Jurkat, Clone E6-1 (cell line): ENCODE measurements at regions not wholly inside any gene's neighbourhood (a gene's known extent, or its start where the extent isn't known, plus 50 kb on each side); places are given as distances from the start of the nearest gene placed in this dataset.

ENCODE experiments used
- DNase-seq: peaks from one replicate; pipeline ENCODE4 v3.0.0-alpha.2; 2011; ENCODE audit warnings: low read depth, low spot score
- H3K4me3 ChIP-seq: 2 replicates; pipeline ENCODE4 v1.5.1; 2011; ENCODE audit warnings: mild to moderate bottlenecking, low read length, control low read depth, moderate library complexity

DNA sequence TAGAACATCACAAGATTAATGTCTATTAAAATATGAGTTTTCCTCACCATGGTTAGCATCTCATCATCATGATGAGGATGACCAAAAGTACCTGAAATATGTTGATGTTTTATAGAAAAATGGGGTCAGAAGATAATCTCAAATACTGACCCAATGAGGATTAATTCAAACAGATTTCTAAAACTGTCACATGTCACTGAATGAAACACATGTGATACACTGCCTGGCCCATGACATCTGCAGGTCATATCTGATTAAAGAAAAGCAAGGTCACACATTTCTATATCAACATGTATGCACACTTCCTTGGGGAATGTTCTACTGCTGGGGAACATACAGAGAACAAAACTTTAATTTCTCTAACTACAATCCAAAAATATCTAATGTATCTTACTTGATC is 470.6 kb upstream of the ADGRL2 start:
- H3K4me3 ChIP-seq: no peak overlapping the region
- no peak for DNase-seq

- H3K4me3 ChIP-seq: no peak overlapping the region
- no peak for DNase-seq
Measured at GRCh38 chr1:81329041-81329440, 471.7 kb upstream of the ADGRL2 start.

DNA sequence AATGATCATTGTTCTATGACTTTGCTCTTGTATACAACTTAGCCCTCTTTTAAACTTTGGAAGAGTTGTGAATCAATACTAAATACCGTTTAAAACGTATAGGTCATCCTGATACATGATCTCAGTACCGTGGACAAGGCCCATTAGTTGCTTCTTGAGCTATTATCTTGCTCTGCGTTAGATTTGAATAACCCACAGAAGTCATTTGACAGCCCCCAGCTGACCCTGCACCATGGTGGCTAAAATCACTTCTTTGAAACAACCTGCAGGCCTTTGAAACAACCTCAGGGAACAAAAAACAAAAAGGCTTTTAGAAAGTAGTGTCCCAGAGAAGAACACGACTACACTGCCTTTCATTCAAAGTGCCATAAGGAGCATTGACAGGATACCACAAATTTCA is 473.0 kb upstream of the ADGRL2 start:
- no peak for DNase-seq
- no peak overlapping the region for H3K4me3 ChIP-seq

DNA sequence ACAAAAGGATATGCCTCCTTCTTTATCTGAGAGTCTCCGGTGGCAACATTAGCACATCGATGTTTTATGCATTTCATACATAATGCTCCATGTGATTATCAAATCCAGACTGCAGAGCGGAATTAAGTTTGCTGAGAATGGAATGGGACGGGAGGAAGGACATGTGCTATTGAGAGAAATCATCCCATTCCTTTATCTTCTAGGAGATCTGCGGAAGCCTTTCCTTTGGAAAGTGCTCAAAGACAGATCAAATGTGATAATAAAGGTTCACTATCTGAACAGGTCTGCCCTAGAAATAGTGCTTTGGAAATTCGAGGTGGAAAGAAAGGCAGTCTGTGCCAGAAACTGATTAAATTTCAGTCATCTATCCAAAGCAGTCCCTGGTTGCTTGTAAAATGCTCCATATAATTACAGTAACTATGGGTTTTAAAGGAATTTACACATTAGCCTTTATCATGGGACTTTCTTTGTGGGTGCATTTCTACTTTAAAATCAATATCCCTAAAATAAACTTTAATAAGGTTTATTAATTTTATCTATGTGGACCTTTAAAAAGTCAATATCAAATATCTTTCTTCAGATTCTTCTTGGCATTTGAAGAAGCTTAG is 473.5 kb upstream of the ADGRL2 start:
- no peak for DNase-seq
- no peak overlapping the region for H3K4me3 ChIP-seq

DNA sequence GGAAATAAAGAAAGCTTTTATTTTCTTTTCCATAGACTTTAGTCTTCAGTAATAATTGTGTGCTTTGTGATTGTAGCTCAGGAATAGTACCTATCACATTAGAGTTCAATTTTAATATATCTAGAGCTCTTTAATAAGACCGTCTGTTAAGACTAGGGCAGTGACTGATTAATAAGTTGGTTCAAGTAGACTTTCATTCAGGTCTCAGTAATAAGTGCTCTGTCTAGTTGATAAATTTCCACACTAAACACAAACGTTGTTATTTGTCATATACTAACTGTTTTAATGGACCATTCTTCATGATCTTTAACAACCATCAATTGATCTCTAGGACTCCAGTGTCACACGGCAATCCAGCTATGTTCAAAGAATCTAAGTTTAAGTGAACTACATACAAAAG is 474.5 kb upstream of the ADGRL2 start:
- no peak overlapping the region for H3K4me3 ChIP-seq
- no peak for DNase-seq

DNA sequence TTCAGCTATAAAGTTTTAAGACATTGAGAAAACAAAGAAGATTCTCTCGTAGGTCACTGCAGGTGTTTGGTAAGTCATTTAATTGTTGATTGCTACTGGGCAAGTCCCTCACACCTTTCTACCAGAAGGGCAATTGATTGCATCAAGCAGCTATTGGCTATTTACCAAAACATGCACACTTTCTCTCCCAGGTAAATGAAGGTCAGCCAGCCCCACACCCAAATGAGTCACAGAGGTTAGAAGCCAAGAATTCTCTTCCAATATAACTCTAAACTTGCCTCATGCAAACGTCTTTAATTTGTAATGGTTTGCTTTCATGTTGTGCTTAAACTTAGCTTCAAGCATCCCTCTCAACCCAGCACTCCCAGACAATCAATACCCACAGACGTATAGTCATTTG is 475.3 kb upstream of the ADGRL2 start:
- no peak for DNase-seq

GRCh38 chr1:81323862-81324261 is 476.9 kb upstream of the ADGRL2 start:
- H3K4me3 ChIP-seq: no peak overlapping the region
- no peak for DNase-seq

More for the DNA sequence above, 475.3 kb upstream of the ADGRL2 start:
- H3K4me3 ChIP-seq: no peak overlapping the region

- DNase-seq: no peak
Measured at GRCh38 chr1:81317191-81317590, 483.5 kb upstream of the ADGRL2 start.

GRCh38 chr1:81314513-81315233 is 486.1 kb upstream of the ADGRL2 start:
- no peak for DNase-seq
- H3K4me3 ChIP-seq: no peak overlapping the region

More at GRCh38 chr1:81317191-81317590, 483.5 kb upstream of the ADGRL2 start:
- no peak overlapping the region for H3K4me3 ChIP-seq

DNA sequence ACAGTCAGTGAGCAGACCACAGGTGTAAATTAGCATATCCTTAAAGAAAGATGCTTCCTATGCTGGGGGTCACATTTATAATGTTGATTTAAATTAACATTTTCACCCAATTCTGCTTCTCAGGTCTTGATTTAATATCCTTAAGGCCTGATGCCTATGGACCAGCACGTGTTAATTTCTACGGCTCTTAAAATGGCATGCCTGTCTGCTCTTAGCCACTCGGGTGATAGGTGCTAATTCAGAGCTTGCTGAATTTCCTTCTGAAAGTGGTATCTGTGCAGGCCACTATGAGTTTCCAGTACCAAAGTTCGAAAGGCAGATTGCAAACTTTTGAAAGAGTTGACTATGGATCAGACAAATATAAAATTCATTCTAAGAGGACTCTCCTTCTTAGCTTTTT is 487.4 kb upstream of the ADGRL2 start:
- no peak for DNase-seq

DNA sequence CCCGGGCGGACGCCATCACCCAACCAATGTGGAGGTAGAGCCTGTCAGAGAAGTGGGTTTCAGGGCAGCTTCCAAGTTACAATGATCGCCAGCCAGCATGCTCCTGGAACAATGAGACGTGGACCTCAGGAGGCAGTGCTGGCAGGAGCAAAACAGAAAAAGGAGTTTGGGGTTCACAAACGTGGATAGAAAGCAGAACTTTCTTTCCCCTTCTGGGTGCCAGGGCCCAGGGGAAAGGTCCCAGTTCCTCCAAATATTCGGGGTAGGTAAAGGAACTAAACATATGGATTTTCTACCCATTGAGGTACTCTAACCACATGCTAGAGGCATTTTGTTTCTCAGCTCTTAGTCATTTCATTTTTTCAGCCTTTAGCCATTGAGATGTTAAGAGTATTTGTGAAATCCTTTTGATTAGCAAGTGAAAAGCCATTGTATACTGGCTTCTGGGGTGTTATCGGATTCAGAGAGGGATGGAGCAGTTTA is 488.4 kb upstream of the ADGRL2 start:
- no peak overlapping the region for H3K4me3 ChIP-seq
- no peak for DNase-seq

More for the DNA sequence above, 487.4 kb upstream of the ADGRL2 start:
- no peak overlapping the region for H3K4me3 ChIP-seq

DNA sequence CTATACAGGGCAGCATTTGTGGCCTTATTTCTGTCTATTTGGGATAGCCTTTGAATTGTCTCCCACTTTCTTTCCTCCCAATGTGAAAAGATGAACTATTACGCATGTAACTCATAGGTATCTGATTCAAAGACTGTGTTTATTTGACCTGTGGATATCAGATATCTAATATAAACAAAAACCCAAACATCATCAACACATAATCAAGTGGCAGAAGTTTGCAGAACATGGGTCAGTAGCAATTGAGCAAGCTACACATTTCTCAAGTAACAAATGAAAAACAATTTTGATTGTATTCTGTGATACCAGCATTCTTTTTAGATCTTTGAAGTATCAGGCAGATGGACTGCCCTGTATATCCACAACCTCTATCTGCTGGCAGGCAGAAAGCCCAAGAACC is 490.5 kb upstream of the ADGRL2 start:
- no peak overlapping the region for H3K4me3 ChIP-seq
- DNase-seq: no peak

GRCh38 chr1:81308191-81308590 is 492.5 kb upstream of the ADGRL2 start:
- H3K4me3 ChIP-seq: no peak overlapping the region
- no peak for DNase-seq

DNA sequence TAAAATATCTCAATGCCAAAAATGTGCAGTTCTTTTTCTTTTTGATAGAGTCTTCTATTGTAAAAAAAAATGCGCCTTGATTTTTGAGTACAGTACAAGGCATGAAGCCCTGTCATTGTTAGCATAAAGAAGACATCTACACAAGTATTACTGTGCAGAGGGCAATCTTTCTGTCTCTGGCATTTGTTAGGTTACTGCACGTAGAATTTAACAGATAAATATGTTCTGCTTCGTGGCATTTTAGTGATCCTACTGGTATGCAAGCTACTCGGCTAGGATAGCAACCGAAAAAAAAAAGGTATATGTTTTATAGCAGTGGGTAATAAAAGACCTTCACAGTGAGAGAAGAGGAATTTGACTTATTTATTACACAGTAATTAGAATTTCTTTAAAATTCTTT is 492.9 kb upstream of the ADGRL2 start:
- no peak overlapping the region for H3K4me3 ChIP-seq
- DNase-seq: no peak

- DNase-seq: peak; percentile 1
- H3K4me3 ChIP-seq: no peak overlapping the region
Measured at GRCh38 chr1:81305997-81306452, 494.7 kb upstream of the ADGRL2 start.

DNA sequence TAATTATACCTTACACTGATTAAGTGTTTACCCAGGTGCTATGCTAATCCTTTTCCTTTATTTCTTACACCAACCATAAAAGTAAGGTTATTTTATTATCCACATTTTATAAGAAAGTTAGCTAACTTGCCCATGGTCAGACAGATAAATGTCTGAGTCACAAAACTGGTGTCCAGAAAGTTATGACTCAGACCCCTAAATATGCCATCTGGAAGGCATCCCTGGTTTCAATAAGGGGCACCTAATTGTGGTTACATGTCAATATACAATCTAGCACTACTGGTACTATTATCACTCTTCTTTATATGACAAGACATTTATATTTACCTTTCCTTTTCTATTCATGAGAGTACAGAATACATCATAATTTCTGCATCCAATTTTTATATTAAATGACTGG is 496.5 kb upstream of the ADGRL2 start:
- DNase-seq: no peak
- H3K4me3 ChIP-seq: no peak overlapping the region

- H3K4me3 ChIP-seq: no peak overlapping the region
- DNase-seq: no peak
Measured at GRCh38 chr1:81299892-81300291, 500.8 kb upstream of the ADGRL2 start.

- H3K4me3 ChIP-seq: no peak overlapping the region
- no peak for DNase-seq
Measured at GRCh38 chr1:81298266-81298665, 502.5 kb upstream of the ADGRL2 start.

- DNase-seq: no peak
- H3K4me3 ChIP-seq: no peak overlapping the region
Measured at GRCh38 chr1:81296601-81297000, 504.1 kb upstream of the ADGRL2 start.

DNA sequence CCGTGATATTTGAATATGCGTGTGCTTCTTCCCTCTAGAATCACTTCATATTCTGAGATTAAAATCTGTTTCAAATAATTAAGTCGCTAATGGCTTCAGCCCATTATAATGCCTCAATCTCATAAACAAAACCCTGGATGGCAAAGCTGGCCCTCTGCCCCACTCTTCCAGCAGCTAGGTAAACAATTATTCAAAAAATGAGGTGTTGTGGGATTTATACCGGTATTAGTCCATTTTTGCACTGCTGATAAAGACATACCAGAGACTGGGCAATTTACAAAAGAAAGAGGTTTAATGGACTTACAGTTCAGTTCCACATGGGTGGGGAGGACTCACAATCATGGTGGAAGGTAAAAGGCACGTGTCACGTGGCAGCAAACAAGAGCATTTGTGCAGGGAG is 510.4 kb upstream of the ADGRL2 start:
- DNase-seq: no peak
- H3K4me3 ChIP-seq: no peak overlapping the region

- no peak for DNase-seq
- H3K4me3 ChIP-seq: no peak overlapping the region
Measured at GRCh38 chr1:81288689-81289088, 512.0 kb upstream of the ADGRL2 start.
